ENCODE measurements at regions not wholly inside any gene's neighbourhood (a gene's known extent, or its start where the extent isn't known, plus 50 kb on each side); places are given as distances from the start of the nearest gene placed in this dataset.
"Not testable (repeated sequence)": the region's sequence is repeated elsewhere in the genome, so short reads cannot be mapped to it uniquely, and the experiment has no call there.

- BruUV-seq (replicated peaks); H4K8ac ChIP-seq (ENCODE audit: low read depth in 2 of 2, low read length in 2 of 2); H2BK120ac ChIP-seq (ENCODE audit: low read depth, low read length); in situ Hi-C loops (cut with MboI; ENCODE audit: low sequenced_read_pairs); H4K5ac ChIP-seq (ENCODE audit: low read depth, low read length); H3K9me1 ChIP-seq (ENCODE audit: insufficient read depth, low read length); H3K14ac ChIP-seq (replicated peaks; ENCODE audit: low read depth, low read length); H3K4ac ChIP-seq (ENCODE audit: low read depth, low read length); H3K27me3 ChIP-seq (ENCODE audit: control insufficient read depth, insufficient read depth, low read length); H2AFZ ChIP-seq (replicated peaks; ENCODE audit: low read length, poor library complexity); H3K4me3 ChIP-seq (ENCODE audit: insufficient read depth, low read depth, low read length); H3K56ac ChIP-seq (ENCODE audit: extremely low read depth, insufficient read depth, low read length); intact Hi-C loops (cut with micrococcal nuclease); H3K23ac ChIP-seq (ENCODE audit: low read depth, low read length); H4K20me1 ChIP-seq (ENCODE audit: insufficient read depth, low read length); H3K18ac ChIP-seq (ENCODE audit: low read depth, low read length); H3K4me1 ChIP-seq (ENCODE audit: control insufficient read depth, insufficient read depth, low read length); CTCF ChIA-PET; dilution Hi-C loops (cut with HindIII; ENCODE audit: low sequenced_read_pairs, unreplicated experiment); H2AK5ac ChIP-seq (ENCODE audit: low read depth, low read length); H4K91ac ChIP-seq (ENCODE audit: insufficient read depth, low read depth, low read length); H3K4me2 ChIP-seq (ENCODE audit: low read depth, low read length); H2BK5ac ChIP-seq (ENCODE audit: low read depth, low read length, poor library complexity, severe bottlenecking); H3K27ac ChIP-seq (ENCODE audit: insufficient read depth, low read length); H2AK9ac ChIP-seq (replicated peaks; ENCODE audit: low read depth, low read length, poor library complexity); DNase-seq; ATAC-seq (ENCODE audit: low read depth); H3K9ac ChIP-seq (ENCODE audit: low read depth, low read length); H3K79me1 ChIP-seq (ENCODE audit: low read depth in 1 of 2, low read length in 2 of 2); H3K9me3 ChIP-seq (ENCODE audit: control insufficient read depth, insufficient read depth, low read length); H2BK20ac ChIP-seq (ENCODE audit: low read depth, low read length); H2BK15ac ChIP-seq (ENCODE audit: low read depth, low read length); H3K36me3 ChIP-seq (ENCODE audit: control insufficient read depth, insufficient read depth, low read length); POLR2A ChIA-PET (ENCODE audit: unreplicated experiment): not testable (repeated sequence)
- WGBS, 2 experiments (ENCODE audit: extremely low coverage in 2 of 2, insufficient read length in 1 of 2) = no CpG with 5 or more reads among the region's 13 CpGs
Measured at GRCh38 chr12:131655469-131656174, 55.3 kb upstream of the SFSWAP start.

DNA sequence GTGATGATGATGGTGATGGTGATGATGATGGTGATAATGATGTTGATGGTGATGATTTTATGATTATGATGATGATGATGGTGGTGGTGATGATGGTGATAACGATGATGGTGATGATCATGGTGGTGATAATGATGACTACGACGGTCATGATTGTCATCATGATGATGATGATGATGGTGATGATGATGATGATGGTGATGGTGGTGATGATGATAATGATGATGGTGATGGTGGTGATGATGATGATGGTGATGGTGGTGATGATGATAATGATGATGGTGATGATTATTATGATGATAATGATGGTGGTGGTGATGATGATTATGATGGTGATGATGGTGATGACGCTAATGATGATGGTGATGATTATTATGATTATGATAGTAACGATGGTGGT, 54.1 kb upstream of the SFSWAP start:
- H3K4ac ChIP-seq (ENCODE audit: low read depth, low read length); H4K8ac ChIP-seq (ENCODE audit: low read depth in 2 of 2, low read length in 2 of 2); BruUV-seq (replicated peaks); H4K5ac ChIP-seq (ENCODE audit: low read depth, low read length); H3K56ac ChIP-seq (ENCODE audit: extremely low read depth, insufficient read depth, low read length); H4K20me1 ChIP-seq (ENCODE audit: insufficient read depth, low read length); H3K18ac ChIP-seq (ENCODE audit: low read depth, low read length); dilution Hi-C loops (cut with HindIII; ENCODE audit: low sequenced_read_pairs, unreplicated experiment); H3K27me3 ChIP-seq (ENCODE audit: control insufficient read depth, insufficient read depth, low read length); H2BK20ac ChIP-seq (ENCODE audit: low read depth, low read length); H3K27ac ChIP-seq (ENCODE audit: insufficient read depth, low read length); in situ Hi-C loops (cut with MboI; ENCODE audit: low sequenced_read_pairs); DNase-seq; H2BK15ac ChIP-seq (ENCODE audit: low read depth, low read length); H3K9ac ChIP-seq (ENCODE audit: low read depth, low read length); H3K4me1 ChIP-seq (ENCODE audit: control insufficient read depth, insufficient read depth, low read length); ATAC-seq (ENCODE audit: low read depth); H3K79me1 ChIP-seq (ENCODE audit: low read depth in 1 of 2, low read length in 2 of 2); CTCF ChIA-PET; H2BK120ac ChIP-seq (ENCODE audit: low read depth, low read length); H2BK5ac ChIP-seq (ENCODE audit: low read depth, low read length, poor library complexity, severe bottlenecking); H2AK5ac ChIP-seq (ENCODE audit: low read depth, low read length); H3K9me1 ChIP-seq (ENCODE audit: insufficient read depth, low read length); H3K23ac ChIP-seq (ENCODE audit: low read depth, low read length); H3K4me3 ChIP-seq (ENCODE audit: insufficient read depth, low read depth, low read length); POLR2A ChIA-PET (ENCODE audit: unreplicated experiment); H2AFZ ChIP-seq (replicated peaks; ENCODE audit: low read length, poor library complexity); H3K9me3 ChIP-seq (ENCODE audit: control insufficient read depth, insufficient read depth, low read length); H3K14ac ChIP-seq (replicated peaks; ENCODE audit: low read depth, low read length); H4K91ac ChIP-seq (ENCODE audit: insufficient read depth, low read depth, low read length); intact Hi-C loops (cut with micrococcal nuclease); H3K4me2 ChIP-seq (ENCODE audit: low read depth, low read length); H3K36me3 ChIP-seq (ENCODE audit: control insufficient read depth, insufficient read depth, low read length); H2AK9ac ChIP-seq (replicated peaks; ENCODE audit: low read depth, low read length, poor library complexity): not testable (repeated sequence)
- no CpG with 5 or more reads among the region's 5 CpGs for WGBS, 2 experiments (ENCODE audit: extremely low coverage in 2 of 2, insufficient read length in 1 of 2)

Measured in IMR-90 (cell line).